Suppressor macrophage (primary cell): ENCODE measurements at regions not wholly inside any gene's neighbourhood (a gene's known extent, or its start where the extent isn't known, plus 50 kb on each side); places are given as distances from the start of the nearest gene placed in this dataset.

Experiments used
- DNase-seq, 4 experiments: peaks; one replicate each; pipeline ENCODE4 v3.0.0-alpha.2; 2020 to 2022

- no peak for DNase-seq
Measured at GRCh38 chr13:105827111-105827809, 708.2 kb downstream of the EFNB2 start.

- no peak for DNase-seq
Measured at GRCh38 chr13:105825071-105825470, 710.4 kb downstream of the EFNB2 start.

DNA sequence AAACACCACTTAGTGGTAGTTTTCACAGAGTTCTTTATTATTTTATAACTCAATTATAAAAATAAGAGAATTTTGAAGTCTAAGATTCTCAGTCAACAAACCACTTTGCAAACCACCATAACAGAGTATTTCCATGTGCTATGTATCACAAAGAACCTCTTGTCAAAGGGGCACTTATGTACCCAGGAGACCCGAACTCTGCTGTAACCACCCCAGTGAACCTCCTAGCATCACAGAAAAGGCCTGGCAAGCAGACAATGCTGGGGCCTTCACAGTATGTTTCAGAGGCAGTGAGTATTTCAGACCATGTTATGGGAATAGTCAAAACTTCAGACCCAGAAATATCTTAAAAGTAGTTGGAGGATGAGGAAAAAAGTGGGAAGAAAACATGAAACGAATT, 714.1 kb downstream of the EFNB2 start:
- DNase-seq = no peak

DNA sequence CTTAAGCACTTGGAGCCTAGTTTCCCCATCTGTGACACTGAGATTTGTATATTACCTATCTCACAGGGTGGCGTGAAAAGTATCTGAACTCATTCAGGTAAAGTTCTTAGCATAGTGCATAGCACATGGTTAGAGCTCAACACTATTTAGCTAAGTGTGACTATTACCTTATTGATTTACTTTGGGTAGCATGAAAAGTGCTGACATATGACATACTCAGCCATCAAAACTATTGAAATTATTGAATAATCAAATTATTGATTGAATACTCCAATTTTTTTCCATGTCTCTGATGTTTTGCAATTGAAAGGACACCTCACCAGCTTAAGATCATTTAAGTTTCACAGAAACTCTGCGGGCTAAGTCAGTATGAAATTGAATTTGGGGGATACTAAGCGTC, 715.0 kb downstream of the EFNB2 start:
- DNase-seq = no peak

GRCh38 chr13:105817498-105817897, 718.0 kb downstream of the EFNB2 start:
- no peak for DNase-seq

DNA sequence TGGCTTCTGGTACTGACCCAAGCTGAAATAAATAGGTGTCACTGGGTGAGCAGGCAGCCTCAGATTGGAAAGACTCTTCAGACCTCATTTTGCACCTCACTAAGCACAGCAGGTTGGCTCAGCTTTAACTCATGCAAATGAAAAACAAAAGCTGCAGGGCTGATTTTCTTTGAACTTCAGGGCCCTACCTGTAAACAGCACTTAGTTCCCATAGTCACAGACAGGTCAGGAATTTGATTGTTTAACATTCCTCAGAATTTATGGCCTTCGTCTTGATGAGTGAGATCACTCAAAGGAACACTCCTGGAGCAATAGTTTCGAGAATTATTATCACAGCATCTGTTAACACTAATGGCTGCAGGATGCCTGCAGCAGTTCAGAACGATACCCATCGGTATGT, 718.5 kb downstream of the EFNB2 start:
- no peak for DNase-seq

- DNase-seq = no peak
Measured at GRCh38 chr13:105814902-105815250, 720.6 kb downstream of the EFNB2 start.

- DNase-seq = no peak
Measured at GRCh38 chr13:105814219-105814901, 721.1 kb downstream of the EFNB2 start.

GRCh38 chr13:105806628-105806920, 728.9 kb downstream of the EFNB2 start:
- DNase-seq = no peak

DNA sequence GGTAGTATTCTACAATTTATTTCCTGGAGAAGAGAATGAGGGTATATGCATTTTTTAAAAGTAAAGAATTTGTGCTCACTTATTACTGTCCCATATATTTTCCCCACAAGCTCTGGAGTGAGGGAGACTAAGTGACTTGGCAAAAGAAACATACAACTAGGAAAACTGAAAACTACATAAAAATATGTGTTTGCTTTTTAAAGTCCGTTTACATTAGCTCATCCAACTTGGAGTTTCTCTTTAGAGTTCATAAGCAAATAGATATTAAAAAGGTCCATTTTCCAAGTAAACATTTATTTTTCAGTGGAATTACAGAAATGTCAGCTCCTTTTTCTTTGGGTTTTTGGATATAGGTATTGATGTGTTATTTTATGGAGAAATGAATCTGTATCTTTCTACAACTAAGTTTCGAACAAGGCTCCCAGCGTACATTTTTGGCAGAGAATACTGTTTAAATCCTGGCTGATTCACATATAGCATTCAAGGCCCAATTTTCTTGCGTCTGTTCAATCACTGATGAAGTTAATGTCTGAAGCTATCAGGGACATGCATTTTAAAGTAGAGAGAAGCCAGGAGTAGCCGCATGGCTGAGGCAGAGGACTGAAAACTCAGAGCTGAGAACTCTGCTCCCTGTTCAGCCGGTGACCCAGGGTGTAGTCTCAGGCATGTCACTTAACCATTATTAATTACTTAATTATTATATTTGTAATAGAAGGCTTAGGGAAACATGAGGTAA, 729.4 kb downstream of the EFNB2 start:
- DNase-seq = no peak

- no peak for DNase-seq
Measured at GRCh38 chr13:105804561-105805190, 730.8 kb downstream of the EFNB2 start.

- DNase-seq = no peak
Measured at GRCh38 chr13:105799155-105799554, 736.3 kb downstream of the EFNB2 start.

DNA sequence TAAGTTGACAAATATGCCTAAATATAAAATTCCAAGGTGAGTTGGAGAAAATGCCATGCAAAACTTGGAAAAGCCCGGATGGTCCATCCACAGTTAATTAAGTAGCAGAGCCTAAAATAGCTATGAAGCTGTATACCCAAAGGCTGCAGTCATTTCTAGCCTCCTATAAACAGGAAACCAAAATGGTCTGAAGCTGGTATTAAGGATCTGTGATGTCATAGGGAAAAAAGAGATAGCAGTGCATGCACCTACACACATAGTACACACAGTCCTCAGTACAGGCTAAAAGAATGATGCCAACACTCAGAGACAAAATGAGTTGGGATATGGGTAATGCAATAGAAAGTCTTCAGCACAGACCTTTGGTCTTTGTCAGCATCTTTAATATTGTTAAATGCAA, 736.9 kb downstream of the EFNB2 start:
- DNase-seq = no peak

GRCh38 chr13:105796081-105796480, 739.4 kb downstream of the EFNB2 start:
- no peak for DNase-seq

DNA sequence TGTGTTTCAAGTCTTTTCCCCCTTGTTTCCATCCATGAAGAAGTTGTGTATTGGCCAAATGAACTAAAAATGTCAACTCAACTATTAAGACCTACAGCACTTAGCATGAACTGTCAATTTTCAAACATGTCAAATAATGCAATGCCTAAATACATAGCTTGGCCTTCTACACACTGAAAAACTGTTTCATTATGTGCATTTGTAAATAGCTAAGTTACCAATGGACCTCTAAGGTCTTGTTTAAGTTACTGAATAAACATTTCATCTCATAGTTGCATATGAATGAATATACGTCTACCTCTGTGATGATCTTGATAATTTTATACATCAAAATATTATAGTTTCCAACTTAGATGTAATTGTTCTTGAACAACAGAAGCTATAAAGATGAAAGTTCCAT, 744.5 kb downstream of the EFNB2 start:
- DNase-seq = no peak

DNA sequence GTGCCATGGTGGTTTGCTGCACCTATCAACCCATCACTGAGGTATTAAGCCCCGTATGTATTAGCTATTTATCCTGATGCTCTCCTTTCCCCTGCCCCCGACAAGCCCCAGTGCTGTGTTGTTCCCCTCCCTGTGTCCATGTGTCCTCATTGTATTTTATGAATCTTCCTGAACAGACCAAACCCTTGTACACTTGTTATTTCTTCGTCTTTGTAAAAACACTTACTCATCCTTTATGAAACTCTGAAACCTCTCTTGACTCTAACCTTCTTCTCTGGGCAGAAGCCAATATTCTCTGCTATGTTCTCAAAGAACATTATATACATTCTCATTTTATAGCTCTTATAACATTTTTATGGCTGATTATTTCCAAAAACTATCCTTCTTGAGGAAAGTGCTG, 746.9 kb downstream of the EFNB2 start:
- DNase-seq = no peak

- DNase-seq = no peak
Measured at GRCh38 chr13:105787632-105788031, 747.8 kb downstream of the EFNB2 start.

DNA sequence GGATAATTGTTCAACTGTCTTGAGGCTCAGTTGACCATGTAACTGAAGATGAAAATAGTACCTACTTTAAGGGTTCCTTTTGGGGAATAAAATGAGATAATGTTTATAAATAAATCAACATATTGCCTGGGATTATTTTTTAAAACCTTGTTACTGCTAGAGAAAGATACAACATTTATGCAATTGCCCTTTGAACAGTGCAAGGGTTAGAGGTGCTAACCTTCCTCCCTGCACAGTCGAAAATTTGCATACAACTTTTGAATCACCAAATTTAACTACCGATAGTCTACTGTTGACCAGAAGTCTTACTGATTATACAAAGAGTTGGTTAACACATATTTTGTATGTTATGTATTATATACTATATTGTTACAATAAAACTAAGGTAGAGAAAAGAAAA, 750.0 kb downstream of the EFNB2 start:
- no peak for DNase-seq

- no peak for DNase-seq
Measured at GRCh38 chr13:105783261-105783660, 752.2 kb downstream of the EFNB2 start.

- DNase-seq = no peak
Measured at GRCh38 chr13:105778196-105778595, 757.3 kb downstream of the EFNB2 start.

DNA sequence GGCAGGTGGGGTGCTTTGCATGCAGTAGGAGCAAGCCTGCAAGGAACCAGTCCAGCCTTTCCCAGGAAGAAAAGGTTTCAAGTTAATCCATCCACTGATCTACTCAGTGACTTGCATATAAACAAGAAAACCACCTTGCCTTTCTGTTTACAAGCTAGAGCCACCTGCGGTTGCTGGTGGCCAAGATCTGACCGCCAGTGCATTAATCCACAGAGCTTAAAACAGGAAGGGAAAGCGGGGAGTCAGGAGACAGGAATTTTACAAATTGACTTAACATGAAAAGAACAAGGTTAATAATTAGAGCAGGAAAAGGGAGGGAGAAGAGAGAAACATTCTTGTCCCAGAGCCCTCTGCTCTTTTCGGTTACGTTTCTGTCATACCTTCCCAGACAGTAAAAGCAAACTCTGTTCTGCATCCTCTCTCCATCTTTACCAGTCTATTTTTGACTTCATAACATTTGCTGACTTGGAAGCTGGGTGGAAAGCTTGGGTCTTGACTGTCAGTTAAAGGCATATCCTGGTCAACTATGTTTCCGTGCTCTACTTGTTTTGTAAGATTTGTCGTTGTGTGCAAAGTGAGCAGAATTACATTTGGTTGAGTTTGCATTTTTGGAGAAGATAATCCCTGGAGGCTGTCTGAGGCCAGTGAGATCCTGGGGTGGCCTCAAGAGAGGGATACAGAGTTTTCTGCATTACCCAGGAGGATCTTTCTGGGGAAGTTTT, 760.6 kb downstream of the EFNB2 start:
- no peak for DNase-seq

DNA sequence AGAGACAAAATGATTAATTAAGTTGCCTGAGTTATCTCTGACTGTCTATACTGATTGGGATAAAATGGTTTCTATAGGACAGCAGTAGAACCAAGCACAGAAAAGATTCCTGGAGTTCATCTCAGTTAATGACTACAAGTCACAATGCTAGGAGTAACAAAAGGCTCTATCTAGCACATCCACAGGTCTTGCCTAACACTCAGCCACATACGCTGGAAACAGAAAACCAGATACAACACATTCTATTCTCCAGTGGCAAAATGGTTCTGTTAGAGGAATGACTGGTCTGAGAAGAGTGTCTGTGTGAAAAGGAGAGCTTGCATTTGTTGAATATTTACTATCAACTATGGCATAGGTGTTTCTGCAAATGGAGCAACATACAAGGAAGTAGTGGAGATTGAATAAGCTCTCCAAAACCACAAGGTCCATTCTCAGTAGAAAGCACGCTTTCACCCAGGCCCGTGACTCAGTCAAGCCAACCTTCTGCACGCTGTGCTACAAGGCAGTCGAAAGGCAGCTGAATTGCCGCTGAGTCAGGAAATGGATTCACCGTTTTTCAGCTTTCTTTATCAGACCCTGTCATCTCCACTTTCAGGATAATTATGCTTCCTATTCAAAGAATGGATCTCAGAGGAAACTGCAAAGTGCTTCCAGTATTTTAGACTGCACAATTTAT, 761.5 kb downstream of the EFNB2 start:
- DNase-seq = no peak
